ENCODE measurements at regions not wholly inside any gene's neighbourhood (a gene's known extent, or its start where the extent isn't known, plus 50 kb on each side); places are given as distances from the start of the nearest gene placed in this dataset.

DNA sequence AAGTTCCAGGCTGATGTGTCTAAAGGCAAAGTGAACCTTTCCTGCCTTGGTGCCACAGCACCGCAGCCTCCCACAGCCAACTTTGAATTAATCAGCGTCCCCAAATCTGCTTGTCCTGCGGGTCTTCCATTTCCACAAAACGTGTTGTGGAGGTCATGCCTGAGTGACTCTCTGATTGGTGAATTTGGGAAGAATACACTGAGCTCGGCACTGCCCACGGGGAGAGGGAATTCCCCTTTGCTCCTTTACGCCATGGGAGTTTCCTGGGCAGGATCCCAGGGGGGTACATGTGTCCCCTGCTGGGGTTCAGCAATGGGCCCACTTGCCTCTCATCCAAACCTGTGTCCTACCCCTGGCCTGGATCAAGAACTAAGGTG is 90.4 kb downstream of the LHX2 start:
- TF ChIP-seq CTCF (IDR thresholded peaks at IDR 0.05; ENCODE audit: insufficient read depth, low read depth, low read length) = no peak
- DNase-seq (ENCODE audit: low read depth) = no peak
- no peak overlapping the region for H3K4me3 ChIP-seq (ENCODE audit: low read depth, low read length)

DNA sequence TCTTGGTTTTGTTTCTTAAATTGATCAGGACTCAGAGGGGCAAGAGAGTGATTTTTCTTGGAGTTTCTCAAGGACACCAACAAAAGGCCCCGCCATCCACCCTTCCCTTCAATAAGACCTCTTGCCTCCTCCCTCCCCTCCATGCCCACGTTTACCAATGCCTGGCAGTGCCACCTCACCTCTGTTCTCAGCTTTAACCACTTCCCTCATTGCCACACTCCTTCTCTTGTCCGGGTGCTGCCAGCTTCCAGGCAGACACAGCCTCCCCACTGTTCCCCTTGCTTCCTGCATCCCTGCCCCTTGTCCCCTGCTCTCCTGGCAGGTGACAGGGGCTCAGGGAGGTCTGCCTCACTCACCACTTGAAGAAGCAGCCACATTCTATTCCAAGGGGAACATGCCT is 90.8 kb downstream of the LHX2 start:
- H3K4me3 ChIP-seq (ENCODE audit: low read depth, low read length) = no peak overlapping the region
- no peak for DNase-seq (ENCODE audit: low read depth)
- TF ChIP-seq CTCF (IDR thresholded peaks at IDR 0.05; ENCODE audit: insufficient read depth, low read depth, low read length) = no peak

DNA sequence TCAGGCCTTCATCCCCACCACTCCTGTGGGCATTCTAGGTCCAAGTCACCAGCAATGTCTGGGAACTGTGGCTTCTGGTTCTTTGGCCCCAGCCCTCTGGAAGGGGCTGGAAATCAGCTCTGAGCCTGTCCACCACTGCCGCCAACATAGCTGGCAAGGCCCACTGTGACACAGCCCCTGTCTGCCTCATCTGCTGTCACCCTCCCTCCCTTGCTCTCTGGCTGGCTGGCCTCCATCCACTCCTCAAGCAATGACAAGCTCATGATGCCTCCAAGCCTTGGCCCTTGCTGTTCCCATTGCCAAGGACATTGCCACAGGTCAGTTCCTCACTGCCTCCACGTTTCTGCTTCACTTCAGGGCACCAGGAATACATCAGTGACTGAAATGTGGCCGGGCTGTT is 93.7 kb downstream of the LHX2 start:
- H3K4me3 ChIP-seq (ENCODE audit: low read depth, low read length) = no peak overlapping the region
- TF ChIP-seq CTCF (IDR thresholded peaks at IDR 0.05; ENCODE audit: insufficient read depth, low read depth, low read length) = no peak
- DNase-seq (ENCODE audit: low read depth) = no peak

DNA sequence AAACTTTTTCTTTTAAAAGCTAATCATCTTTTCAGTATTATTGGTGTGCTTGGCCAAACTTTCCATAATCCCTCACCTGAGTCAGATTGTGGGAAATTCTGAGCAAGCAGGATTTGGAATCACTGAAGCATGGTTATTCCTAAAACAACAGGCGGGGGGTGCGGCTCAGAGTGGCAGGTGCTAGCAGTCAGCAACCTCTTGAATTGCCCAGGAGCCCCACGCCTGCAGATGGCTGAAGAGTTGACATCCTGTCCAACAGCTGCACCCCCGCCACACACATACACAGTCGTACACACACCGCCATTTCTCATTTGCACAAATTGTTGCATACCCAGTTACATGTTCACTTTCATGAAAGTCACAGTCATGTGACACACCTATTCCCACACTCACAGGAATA is 96.6 kb downstream of the LHX2 start:
- H3K4me3 ChIP-seq (ENCODE audit: low read depth, low read length) = no peak overlapping the region
- no peak for TF ChIP-seq CTCF (IDR thresholded peaks at IDR 0.05; ENCODE audit: insufficient read depth, low read depth, low read length)
- DNase-seq (ENCODE audit: low read depth) = no peak

DNA sequence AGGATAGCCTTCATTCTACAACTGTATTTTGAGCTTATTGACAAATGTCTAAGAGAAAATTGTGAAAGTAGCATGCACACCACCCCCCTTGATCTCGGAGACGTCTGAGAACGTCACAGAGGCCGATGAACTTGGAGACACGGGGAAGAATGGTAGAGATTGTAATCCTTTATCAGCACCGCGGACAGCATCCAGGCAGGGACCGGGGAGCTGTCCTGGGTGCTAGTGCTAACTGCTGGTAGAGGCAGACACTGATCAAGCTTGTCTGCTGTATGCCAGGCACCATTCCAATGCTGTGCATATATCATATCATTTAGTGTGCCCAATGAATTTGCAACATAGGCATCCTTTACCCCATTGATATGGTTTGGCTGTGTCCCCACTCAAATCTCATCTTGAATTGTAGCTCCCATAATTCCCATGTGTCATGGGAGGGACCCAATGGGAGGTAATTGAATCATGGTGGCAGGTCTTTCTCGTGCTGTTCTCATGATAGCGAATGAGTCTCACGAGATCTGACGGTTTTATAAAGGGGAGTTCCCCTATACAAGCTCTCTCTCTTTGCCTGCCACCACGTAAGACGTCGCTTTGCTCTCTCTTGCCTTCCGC is 98.8 kb downstream of the LHX2 start:
- DNase-seq (ENCODE audit: low read depth) = peak; percentile 71
- no peak overlapping the region for H3K4me3 ChIP-seq (ENCODE audit: low read depth, low read length)
- no peak for TF ChIP-seq CTCF (IDR thresholded peaks at IDR 0.05; ENCODE audit: insufficient read depth, low read depth, low read length)

GRCh38 chr9:124116683-124117363 is 105.3 kb downstream of the LHX2 start:
- DNase-seq (ENCODE audit: low read depth) = no peak
- TF ChIP-seq CTCF (IDR thresholded peaks at IDR 0.05; ENCODE audit: insufficient read depth, low read depth, low read length) = no peak
- H3K4me3 ChIP-seq (ENCODE audit: low read depth, low read length) = no peak overlapping the region

DNA sequence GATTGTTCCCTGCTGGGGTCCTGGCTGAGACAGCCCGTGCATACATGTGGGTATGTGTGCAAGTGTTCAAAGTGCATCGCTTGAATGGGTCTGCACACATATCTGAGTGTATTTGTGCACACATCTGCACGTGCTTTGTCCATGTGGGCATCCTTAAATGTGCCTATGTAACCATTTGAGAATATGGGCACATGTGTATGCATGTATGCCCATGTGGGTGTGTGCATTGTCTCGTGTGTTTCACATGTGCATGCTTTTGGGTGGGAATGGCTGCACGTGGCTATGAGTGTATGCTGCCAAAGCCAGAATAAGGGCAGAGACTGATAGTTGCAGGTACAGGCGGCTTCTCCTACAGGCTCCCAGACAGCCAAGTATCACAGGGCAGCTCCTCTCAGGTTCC is 107.3 kb downstream of the LHX2 start:
- no peak for DNase-seq (ENCODE audit: low read depth)
- no peak for TF ChIP-seq CTCF (IDR thresholded peaks at IDR 0.05; ENCODE audit: insufficient read depth, low read depth, low read length)

More for the DNA sequence above, 107.3 kb downstream of the LHX2 start:
- H3K4me3 ChIP-seq (ENCODE audit: low read depth, low read length) = no peak overlapping the region
